ENCODE measurements at regions not wholly inside any gene's neighbourhood (a gene's known extent, or its start where the extent isn't known, plus 50 kb on each side); places are given as distances from the start of the nearest gene placed in this dataset.

DNA sequence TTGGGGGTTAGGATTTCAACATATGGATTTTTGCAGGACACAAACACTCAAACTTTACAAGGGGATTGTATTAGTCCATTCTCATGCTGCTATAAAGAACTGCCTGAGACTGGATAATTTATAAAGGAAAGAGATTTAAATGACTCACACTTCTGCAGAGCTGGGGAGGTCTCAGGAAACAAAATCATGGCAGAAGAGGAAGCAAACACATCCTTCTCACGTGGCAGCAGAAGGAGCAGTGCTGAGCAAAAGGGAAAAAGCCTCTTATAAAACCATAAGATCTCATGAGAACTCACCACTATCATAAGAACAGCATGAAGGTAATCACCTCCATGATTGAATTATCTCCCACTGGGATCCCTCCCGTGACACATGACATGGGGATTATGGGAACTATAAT is 1183.1 kb downstream of the ZPLD1 start:
- DNase-seq (ENCODE audit: low read depth), result no peak

DNA sequence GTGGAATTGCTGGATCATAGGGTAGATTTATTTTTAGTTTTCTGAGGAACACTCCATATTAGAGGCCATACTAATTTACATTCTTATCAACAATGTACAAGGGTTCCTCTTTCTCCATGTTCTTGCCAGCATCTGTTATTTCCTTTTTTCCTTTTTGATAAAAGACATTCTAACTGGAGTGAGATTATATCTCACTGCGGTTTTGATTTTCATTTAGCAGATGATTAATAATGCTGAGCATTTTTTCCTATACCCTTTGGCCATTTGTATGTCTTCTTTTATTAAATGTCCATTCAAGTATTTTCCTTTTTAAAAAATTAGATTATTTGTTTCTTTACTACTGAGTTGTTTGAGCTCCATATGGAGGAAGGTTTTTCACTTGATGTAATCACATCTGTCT is 1189.5 kb downstream of the ZPLD1 start:
- DNase-seq (ENCODE audit: low read depth), result no peak

DNA sequence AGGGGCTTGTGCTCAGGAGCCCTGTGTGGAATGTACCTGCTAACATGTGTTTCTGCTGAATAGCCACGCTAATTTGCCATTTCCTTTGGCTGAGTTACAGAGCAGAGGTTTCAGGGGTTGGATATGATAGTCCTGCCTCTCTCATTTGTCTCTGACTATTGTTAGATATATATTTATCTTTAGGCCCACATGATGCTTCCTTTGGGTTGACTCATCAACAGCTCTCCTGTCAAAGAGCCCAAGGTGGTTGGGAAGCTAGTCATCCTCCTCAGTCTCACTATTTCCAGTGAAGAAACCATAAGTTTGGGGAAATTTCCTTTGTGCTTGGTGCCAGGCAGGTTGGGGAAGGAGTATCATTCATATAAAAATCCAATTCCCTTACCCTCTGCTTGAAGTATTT is 1194.6 kb downstream of the ZPLD1 start:
- no peak for DNase-seq (ENCODE audit: low read depth)

DNA sequence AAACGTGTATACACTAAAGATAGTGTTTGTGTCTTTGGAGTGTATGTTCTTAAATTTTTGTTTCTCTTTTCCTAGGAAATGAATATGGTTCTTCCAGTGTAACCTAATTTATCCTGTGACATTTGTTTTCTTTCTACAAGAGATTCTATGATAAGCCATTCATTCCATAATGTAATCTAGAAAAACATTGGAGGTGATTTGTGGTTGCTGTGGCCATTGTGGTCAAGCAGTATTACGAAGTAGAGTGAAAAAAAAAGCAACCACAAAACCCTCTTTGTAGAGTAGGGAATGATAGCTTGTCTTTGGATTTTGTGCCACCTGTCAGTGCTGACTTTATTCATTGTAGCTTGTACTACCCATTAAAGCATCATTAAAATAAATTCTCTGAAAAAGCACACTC is 1209.6 kb downstream of the ZPLD1 start:
- no peak for DNase-seq (ENCODE audit: low read depth)

DNA sequence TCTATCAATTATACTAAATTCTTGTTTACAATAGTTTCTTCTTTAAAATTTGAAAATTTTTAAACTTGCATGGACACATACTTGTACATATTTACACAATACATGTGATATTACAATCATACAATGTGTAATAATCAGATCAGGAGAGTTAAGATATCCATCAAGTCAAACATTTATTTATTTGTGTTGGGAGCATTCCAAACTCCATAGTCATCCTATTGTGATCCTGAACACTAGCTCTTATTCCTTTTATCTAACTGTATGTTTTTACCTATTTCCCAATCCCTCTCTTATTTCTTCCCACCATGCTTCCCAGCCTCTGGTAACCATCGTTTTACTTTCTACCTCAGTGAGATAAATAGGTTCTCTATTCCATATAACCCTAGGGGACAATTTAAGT is 1219.2 kb downstream of the ZPLD1 start:
- DNase-seq (ENCODE audit: low read depth), result no peak

DNA sequence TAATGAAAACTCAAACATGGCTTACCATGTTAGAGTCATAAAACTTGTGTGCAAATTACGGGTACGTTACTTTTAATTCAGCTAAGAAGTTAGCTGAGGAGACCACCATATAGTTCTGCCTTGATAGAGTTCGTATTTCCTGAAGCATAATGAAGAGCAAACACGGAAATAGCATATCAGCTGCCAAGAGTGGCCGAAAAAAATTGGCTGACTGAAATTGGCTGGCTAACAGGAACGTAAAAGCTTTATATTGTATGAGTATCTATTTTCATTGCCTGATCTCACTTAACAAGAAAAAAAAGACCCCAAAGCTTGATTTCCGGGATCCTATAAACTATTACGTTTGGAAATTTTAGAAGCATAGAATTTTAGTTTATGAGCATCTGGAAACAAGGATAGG is 1222.9 kb downstream of the ZPLD1 start:
- no peak for DNase-seq (ENCODE audit: low read depth)

DNA sequence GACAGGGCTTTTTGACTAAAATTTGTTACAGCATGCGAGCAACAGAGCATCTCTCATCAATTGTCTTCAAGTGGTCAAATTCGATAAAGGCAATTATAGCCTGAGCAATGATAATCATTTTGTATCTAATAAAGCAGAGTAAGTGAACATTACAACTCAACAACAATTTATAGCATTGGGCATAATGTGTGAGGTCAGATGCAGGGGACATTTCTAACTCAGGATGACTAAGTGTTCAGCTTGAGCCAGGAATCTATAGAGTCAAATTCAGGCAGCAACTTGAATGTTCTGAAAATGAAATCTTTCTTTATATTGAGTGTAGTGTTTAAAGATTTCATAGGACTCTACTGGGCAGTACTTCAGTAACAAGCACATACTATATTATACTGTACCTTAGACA is 1226.0 kb downstream of the ZPLD1 start:
- DNase-seq (ENCODE audit: low read depth), result no peak

DNA sequence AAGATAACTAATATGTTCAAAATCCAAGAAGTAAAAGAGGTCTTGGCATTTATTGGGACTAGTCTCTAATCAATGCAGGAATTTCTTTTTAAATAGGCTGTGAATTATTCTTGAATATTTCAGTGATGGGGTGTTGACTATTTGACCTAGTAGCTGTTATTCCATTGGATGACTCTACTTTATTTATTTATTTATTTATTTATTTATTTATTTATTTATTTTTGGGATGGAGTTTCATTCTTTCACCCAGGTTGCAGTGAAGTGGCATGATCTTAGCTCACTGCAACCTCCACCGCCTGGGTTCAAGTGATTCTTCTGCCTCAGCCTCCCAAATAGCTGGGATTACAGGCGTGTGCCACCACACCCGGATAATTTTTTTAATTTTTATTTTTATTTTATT is 1227.8 kb downstream of the ZPLD1 start:
- DNase-seq (ENCODE audit: low read depth), result no peak

DNA sequence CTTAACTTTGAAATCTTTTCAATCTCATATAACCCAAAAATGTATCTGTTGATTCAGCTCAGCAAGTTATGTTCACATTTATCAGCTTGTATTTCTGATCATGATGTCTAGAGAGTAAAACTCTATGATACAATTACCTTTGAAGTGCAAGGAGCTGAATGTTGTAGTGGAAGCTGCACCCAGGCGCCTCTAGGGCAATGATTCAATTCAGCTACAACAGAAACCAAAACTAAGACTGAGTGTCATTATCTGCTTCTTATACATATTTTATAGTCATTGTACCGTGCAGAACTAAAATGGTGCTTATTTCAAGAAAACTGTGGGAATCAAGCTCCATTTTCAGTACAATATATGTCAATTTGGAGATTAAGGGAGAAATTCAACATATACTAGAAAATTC is 1237.5 kb downstream of the ZPLD1 start:
- DNase-seq (ENCODE audit: low read depth), result no peak

DNA sequence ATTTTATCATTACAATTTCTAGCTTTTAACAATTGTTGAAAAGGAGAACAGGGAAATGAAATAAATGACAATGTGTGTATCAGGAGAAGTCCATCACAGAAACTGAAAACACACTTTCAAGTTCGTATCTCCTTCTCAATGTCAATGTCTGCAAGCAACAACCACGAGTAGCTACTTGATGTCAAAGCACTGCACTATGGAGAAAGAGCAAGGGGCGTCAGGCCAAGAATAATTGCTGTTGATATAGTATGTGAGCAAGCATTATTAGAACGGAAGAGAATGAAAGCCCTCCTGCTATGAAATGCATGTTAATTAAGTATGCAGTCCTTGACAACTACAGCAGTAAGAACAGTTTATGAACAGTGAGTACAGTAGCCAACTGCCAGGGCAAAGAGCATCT is 1250.1 kb downstream of the ZPLD1 start:
- DNase-seq (ENCODE audit: low read depth), result no peak

DNA sequence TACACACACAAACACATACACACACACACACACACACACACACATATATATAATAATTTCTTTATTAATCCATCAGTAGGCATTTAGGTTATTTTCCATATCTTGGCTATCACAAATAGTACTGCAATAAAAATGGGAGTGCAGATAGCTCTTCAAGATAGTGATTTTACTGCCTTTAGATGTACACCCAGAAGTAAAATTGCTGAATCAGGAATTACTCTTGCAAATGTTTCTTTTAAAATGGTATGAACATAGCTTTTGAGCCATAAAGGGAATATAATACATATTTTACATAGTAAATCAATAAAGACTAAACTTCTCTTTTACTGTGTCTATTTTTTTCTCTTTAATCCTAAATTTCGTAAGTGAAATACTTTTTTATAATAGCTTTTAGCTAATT is 1251.1 kb downstream of the ZPLD1 start:
- DNase-seq (ENCODE audit: low read depth), result no peak

DNA sequence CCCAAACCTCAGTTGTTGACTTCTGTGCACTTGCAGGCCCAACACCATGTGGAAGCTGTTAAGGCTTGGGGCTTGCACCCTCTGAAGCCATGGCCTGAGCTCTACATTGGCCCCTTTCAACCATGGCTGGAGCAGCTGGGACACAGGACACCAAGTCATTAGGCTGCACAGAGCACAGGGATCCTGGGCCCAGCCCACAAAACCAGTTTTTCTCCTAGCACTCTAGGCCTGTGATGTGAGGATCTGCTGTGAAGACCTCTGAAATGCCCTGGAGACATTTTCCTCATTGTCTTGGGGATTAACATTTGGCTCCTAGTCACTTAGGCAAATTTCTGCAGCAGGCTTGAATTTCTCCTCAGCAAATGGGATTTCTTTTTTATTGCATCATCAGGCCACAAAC is 1255.7 kb downstream of the ZPLD1 start:
- no peak for DNase-seq (ENCODE audit: low read depth)

DNA sequence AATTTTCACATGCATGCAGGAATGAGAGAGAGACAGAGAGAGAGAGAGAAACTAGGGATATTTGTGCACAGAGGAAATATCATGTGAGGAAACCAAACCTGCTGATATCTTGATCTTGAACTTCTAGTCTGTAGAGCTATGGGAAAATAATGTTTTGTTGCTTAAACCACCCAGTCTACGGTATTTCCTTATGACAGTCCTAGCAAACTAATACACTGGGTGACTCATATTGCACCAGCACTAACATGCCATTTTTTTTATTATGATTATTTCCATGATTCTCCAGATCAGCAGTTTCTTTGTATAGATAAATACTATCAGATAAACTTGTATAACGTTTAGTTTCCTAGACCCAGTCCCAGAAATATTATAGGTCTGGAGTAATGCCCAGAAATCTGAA is 1259.0 kb downstream of the ZPLD1 start:
- DNase-seq (ENCODE audit: low read depth), result no peak

DNA sequence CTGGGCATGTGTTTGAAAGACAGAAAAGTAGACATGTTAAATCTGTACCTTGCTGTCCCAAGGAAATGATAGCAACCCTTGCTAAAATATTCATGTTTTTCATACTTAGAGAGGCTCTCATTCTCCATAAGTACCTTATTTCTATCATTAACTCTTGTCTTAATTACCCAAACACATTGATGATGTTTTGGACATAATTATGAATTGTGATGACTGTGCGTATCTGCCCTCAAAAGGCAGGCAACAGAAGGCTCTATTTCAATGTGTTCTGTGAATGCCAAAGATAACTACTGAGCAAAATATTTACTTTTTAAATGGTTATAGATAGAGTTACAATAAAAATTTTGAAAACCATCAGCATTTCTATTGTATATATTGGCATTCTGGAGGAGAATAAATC is 1263.8 kb downstream of the ZPLD1 start:
- no peak for DNase-seq (ENCODE audit: low read depth)

DNA sequence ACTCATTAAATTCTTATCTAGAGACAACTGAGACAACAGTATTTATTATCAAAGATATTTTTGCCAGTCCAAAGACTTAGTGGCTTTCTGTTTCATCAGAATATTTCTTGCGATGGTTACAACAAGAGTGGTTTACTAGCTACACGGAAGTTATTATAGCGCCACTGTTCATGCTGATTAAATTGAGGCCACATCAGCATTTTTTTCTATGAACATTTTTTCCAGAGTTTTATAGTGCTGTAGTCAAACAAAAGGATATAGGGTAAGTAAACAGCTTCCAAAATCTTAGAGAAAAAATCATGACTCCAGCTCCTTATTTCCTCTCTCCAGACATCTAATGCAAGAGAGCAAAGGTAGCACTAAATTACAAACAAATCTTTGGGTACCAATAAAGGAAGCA is 1264.4 kb downstream of the ZPLD1 start:
- DNase-seq (ENCODE audit: low read depth), result no peak

DNA sequence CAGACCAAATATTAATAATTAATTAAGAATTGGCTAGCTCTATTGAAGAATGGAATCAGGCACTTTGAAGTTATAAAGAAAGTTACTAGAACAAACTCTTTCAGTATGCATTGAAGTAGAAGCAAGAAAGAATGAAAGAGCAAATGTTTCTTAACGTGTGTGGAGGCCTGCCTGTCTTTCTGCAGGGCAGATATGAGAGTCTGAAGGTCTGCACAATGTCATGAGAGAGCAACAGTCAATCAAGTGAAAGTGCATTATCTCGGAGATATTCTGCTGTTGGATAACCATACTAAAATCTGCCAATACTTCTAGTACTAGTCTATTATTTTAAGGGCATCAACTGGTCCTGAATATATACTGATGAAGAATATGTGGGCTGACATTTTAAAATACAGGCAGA is 1270.8 kb downstream of the ZPLD1 start:
- DNase-seq (ENCODE audit: low read depth), result no peak

DNA sequence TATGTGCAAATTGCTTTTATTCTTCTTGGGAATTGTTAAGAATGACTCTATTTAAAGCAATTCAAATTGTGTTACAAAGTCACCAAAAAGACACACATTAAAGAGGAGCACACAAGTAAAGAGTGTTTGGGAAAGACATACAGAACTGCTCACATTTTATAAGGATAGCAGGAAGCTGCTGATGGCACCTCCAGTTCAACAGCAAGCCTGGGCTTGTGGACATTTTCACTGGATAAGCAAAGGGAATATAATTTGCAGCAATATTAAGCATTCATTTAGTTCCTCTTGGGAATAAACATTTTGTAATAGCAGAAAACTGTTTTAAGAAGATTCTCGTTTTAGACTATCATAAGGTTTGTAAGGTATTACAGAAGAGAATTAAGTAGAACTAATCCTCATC is 1271.9 kb downstream of the ZPLD1 start:
- no peak for DNase-seq (ENCODE audit: low read depth)

DNA sequence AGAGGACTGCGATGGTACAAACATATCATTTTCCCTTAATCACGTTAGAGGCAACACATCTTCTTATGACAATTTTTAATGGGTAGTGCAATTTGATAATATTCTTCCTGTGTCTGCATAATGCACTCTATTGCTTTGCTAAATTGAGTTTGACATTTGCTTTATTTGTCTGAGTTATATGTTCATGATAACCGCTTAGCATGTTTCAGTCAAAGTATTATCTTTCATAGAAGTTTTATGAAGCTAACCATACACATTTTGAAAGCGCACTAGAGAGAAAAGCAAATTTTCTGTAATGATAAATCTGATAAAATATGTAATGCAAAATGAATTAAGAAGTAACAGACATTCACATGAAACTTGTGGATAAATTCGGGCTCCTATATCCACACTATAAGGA is 1276.9 kb downstream of the ZPLD1 start:
- DNase-seq (ENCODE audit: low read depth), result no peak

DNA sequence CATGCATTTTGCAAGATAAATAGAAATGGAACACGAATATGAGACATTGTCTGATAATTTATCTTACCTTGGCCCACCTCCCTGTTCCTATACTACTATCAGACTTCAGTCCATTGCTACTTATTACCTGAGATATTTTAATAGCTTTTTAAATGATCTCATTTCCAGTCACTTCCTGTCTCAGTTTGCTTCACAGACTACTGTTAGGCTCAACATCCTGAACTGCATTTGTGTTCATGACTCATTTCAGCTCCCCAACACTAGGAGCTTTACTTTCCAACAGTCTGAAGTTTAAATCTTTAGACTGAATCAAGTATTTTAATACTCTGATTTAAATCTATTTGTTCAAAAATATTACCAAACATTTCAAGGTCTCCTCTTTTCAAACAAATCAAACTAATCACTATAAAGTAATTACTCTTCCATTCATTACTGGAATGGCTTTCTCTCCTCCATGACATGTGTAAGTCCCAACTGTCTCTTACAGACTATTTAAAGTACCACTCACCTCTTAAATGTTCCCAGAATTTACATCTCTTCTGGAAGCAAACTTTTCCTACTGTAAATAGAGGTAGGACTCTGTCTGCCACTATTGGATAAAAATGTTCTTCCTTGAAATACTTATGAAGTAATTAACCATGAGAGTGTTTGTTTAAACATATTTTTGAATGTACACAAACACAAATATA is 1277.6 kb downstream of the ZPLD1 start:
- DNase-seq (ENCODE audit: low read depth), result no peak

DNA sequence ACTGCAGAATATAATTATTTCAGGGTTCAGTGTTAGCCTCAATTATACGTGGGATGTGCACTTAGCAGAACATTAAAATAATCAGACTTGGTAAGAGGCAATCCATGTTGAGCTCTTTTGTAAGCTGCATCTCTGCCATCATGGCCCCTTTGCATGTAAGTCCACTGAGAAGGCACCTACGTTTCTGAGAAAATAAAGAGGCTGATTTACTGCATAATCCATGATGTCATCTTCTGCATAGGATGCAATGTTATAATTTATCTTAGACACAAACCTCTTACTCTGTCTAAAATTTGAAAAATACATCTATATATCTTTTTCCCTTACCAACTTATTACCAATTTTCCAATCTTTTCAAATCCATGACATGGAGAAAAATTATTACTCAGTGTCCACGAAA is 1294.7 kb downstream of the ZPLD1 start:
- DNase-seq (ENCODE audit: low read depth), result no peak

DNA sequence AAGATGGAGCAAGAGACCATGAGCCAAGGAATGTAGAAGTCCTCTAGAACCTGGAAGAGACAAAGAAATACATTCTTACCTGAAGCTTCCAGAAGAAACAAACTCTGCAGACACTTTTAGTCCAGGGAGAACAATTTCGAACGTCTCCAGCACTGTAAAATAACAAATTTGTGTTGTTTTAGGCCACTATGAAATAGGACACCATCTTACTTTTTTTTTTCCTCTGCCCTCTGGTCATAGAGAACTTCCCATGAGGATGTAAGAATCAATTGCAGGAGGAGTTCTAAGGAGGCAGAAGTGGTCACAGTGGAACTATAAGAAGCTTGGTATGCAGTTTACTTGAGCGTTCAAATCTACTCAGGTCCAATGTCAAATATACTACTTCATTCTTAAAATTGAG is 1295.9 kb downstream of the ZPLD1 start:
- DNase-seq (ENCODE audit: low read depth), result no peak

DNA sequence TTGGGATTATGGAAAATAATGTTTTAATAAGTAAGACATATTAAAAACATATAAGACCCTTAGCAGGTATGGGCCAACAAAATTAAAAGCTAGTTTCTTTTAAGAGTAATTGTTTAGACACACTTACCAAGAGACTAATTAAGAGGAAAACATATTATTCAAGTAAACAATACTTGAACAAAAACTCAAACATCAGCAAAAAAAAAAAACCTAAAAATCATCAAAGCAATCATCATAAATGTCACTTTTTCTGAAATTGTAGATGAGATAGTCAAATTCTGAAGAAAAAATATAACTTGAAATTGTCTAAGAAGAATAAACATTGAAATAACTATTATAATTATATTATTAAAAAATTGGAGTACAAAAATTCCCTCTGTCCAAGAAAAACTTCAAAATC is 1318.2 kb downstream of the ZPLD1 start:
- DNase-seq (ENCODE audit: low read depth), result no peak

DNA sequence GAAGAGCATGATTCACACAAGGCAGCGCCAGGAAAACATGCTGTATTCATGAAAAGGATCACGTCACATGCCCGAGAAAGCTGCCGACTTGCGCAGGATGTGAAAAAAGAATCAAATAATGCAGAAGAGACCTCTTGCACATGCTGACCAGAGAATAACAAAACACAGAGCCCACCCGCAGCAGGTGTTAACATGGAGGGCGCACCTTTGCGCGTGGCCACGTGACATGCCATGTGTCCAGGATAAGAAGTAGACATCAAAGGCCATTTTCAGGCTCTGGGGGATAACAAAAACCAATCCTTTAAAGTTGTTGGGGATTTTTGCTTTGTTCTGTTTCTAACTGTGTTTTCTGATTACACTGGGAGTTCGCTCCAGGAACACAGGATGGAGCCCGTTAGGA is 1332.8 kb downstream of the ZPLD1 start:
- DNase-seq (ENCODE audit: low read depth), result no peak

DNA sequence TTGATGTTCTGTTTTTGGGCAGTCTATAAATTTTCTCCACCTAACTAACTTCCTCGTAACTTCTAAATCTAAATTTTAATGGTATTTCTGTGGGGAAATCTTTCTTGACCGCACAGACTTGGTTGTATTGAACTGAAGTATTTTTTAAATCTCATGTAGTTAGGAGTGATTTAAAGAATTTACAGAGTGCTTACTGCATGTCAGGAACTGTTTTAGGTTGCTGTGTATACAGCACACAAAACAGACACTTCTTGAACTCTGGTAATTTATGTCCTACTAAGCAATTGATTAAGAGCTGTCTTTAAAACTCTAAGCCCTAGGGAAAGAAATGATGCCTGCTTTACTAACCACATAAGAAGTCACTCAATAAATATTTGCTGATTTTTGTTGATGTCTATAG is 1350.2 kb downstream of the ZPLD1 start:
- no peak for DNase-seq (ENCODE audit: low read depth)

DNA sequence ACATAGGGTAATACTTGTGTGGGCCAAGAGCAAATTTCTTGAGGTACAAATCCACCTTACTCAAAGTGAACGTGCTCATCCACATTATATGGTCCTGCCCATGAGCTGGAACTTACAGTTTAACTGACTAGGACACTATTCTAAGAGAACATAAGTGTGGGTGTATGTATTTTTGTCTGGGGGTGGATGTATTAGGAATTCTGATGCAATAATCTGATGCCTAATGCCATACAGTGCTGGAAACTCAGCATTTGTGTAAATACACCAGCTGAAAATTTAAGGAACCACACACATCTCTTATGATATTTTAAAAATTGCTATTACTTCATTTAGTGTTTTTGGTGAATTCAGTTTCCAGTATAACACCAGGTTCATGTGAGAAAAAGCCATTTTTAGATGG is 1350.7 kb downstream of the ZPLD1 start:
- DNase-seq (ENCODE audit: low read depth), result no peak
